Thyroid gland (tissue), 4 donors: ENCODE measurements at regions not wholly inside any gene's neighbourhood (a gene's known extent, or its start where the extent isn't known, plus 50 kb on each side); places are given as distances from the start of the nearest gene placed in this dataset.

ENCODE experiments used
- DNase-seq, 2 donors: peaks; one replicate each; pipeline ENCODE4 v3.0.0-alpha.2; 2019
- H3K27ac ChIP-seq, 3 donors: fragments of 200-600 bp; sonication (generic); 1 replicate in 2 of 3; 2 replicates in 1 of 3; pipeline ENCODE4 v1.5.1; 2016 to 2019; ENCODE audit warnings: mild to moderate bottlenecking in 1 of 3, moderate library complexity in 1 of 3
- H3K27me3 ChIP-seq: fragments of 200-600 bp; sonication (generic); one replicate; pipeline ENCODE4 v1.5.1; 2019
- H3K36me3 ChIP-seq, 2 donors: fragments of 200-600 bp; sonication (generic); one replicate each; pipeline ENCODE4 v1.5.1; 2016 to 2019
- H3K4me1 ChIP-seq, 2 donors: fragments of 200-600 bp; sonication (generic); one replicate each; pipeline ENCODE4 v1.5.1; 2017 to 2019
- H3K4me3 ChIP-seq, 3 donors: fragments of 200-600 bp; sonication (generic); replicated peaks in 1 of 3; 1 replicate in 2 of 3; 2 replicates in 1 of 3; pipeline ENCODE4 v1.5.1; 2016; ENCODE audit warnings: mild to moderate bottlenecking in 1 of 3
- H3K9me3 ChIP-seq: fragments of 200-600 bp; sonication (generic); one replicate; pipeline ENCODE4 v1.5.1; 2017
- POLR2A ChIP-seq, 2 donors: fragments of 450-650 bp; IDR thresholded peaks; one replicate each; pipeline ENCODE4 v1.6.1; 2017; ENCODE audit warnings: antibody characterized with exemption in 2 of 2, mild to moderate bottlenecking in 2 of 2, moderate library complexity in 1 of 2
- WGBS, 2 donors: methylation state at CpG; one replicate each; pipeline ENCODE4 v1.1.5; 2017; 5-methylcytosine and 5-hydroxymethylcytosine counted together
- intact Hi-C: fragments of 100-400 bp; cut with DNase I; formaldehyde crosslinking; loops from one replicate; pipeline ENCODE4 v1.15.1; 2023
- TF ChIP-seq, protein P1 (sequence below), 6 experiments: fragments of 200-600 bp in 3 of 6; fragments of 450-650 bp in 3 of 6; sonication (generic) in 3 of 6; IDR thresholded peaks; one replicate each; pipeline ENCODE4 v1.5.1; 2016 to 2019; ENCODE audit warnings: antibody characterized with exemption in 6 of 6, mild to moderate bottlenecking in 2 of 6, inconsistent platforms in 1 of 6, moderate library complexity in 1 of 6

DNA sequence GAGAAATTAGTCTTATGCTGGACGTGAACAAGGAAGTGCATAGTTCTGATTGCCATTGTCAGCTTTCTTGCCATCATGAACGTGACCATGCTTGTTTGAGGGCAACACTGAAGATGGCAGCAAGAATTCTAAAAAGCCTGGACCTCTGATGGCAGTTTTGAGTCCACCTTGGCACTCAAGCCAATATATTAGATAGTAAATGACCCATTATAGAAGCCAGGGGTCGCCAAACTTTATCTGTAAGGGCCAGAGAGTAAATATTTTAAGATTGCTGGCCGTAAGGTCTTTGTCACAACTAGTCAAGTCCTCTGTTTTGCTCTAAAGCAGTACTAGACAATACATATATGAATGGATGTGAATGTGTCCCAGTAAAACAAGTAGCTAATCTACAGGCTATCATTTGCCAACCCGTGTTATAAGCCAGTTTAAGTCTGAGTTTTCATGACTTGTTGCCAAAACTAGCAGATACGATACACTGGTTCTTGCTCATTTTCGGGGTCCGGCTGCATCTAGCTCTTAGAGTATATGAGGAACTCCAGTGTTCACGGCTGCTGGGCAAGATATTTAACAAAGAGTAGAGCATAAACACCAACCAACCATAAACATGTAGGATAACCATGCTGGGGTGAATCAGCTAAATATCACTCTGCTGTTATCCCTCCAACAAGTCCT, 73.1 kb upstream of the PELI1 start:
- no peaks in the 10 kb centered on the region for H3K27me3 ChIP-seq

GRCh38 chr2:64218137-64218802, 74.0 kb upstream of the PELI1 start:
- H3K36me3 ChIP-seq, result no peaks in the 10 kb centered on the region
- H3K27me3 ChIP-seq, result no peaks in the 10 kb centered on the region
- H3K27ac ChIP-seq, result no peak overlapping the region
- no peak overlapping the region for H3K4me3 ChIP-seq
- DNase-seq, result no peak
- intact Hi-C loops, result no loop called here
- peaks cover 0 to 18% of the 10 kb centered on the region in 2 donors for H3K4me1 ChIP-seq
- 68 to 71% methylated on average over 4 of the region's 4 CpGs for WGBS, 2 donors
- H3K9me3 ChIP-seq, result no peaks in the 10 kb centered on the region
- TF ChIP-seq, protein P1, sequence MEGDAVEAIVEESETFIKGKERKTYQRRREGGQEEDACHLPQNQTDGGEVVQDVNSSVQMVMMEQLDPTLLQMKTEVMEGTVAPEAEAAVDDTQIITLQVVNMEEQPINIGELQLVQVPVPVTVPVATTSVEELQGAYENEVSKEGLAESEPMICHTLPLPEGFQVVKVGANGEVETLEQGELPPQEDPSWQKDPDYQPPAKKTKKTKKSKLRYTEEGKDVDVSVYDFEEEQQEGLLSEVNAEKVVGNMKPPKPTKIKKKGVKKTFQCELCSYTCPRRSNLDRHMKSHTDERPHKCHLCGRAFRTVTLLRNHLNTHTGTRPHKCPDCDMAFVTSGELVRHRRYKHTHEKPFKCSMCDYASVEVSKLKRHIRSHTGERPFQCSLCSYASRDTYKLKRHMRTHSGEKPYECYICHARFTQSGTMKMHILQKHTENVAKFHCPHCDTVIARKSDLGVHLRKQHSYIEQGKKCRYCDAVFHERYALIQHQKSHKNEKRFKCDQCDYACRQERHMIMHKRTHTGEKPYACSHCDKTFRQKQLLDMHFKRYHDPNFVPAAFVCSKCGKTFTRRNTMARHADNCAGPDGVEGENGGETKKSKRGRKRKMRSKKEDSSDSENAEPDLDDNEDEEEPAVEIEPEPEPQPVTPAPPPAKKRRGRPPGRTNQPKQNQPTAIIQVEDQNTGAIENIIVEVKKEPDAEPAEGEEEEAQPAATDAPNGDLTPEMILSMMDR (IDR thresholded peaks at IDR 0.05), result no peak
- TF ChIP-seq POLR2A (IDR thresholded peaks at IDR 0.05), result no peak

More for the DNA sequence above, 73.1 kb upstream of the PELI1 start:
- intact Hi-C loops, result no loop called here
- no peaks in the 10 kb centered on the region for H3K36me3 ChIP-seq
- peaks cover 0 to 22% of the 10 kb centered on the region in 2 donors for H3K4me1 ChIP-seq
- H3K4me3 ChIP-seq, result no peak overlapping the region
- DNase-seq, result no peak
- H3K9me3 ChIP-seq, result no peaks in the 10 kb centered on the region
- no peak for TF ChIP-seq POLR2A (IDR thresholded peaks at IDR 0.05)
- TF ChIP-seq, protein P1 (IDR thresholded peaks at IDR 0.05), result no peak
- H3K27ac ChIP-seq, result no peak overlapping the region
- 93 to 94% methylated on average over 9 of the region's 9 CpGs for WGBS, 2 donors

DNA sequence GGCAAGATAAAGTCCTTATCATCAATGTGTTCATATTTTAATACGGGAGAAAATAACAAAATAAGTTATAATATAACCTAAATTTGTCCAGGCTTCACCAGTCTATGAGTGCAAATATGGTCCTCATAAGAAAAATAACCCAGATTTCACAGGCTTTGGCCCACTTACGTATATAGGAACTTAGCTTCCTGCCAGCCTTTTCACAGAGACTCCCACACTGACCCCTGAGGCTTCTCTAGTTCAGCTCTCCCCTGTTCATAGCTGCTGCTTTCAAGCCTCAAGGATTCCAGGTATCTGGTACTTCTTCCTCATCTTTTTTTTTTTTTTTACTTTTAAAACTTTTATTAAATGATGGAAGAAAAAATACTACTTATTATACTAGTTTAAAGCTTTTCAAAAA, 74.9 kb upstream of the PELI1 start:
- TF ChIP-seq, protein P1 (IDR thresholded peaks at IDR 0.05), result no peak
- no peak for TF ChIP-seq POLR2A (IDR thresholded peaks at IDR 0.05)
- H3K27ac ChIP-seq, result no peak overlapping the region
- intact Hi-C loops, result no loop called here
- 46 to 47% methylated on average over 2 of the region's 2 CpGs for WGBS, 2 donors
- no peak for DNase-seq
- no peaks in the 10 kb centered on the region for H3K9me3 ChIP-seq
- no peaks in the 10 kb centered on the region for H3K36me3 ChIP-seq
- no peaks in the 10 kb centered on the region for H3K27me3 ChIP-seq
- H3K4me1 ChIP-seq, result peaks cover 0 to 11% of the 10 kb centered on the region in 2 donors
- no peak overlapping the region for H3K4me3 ChIP-seq

DNA sequence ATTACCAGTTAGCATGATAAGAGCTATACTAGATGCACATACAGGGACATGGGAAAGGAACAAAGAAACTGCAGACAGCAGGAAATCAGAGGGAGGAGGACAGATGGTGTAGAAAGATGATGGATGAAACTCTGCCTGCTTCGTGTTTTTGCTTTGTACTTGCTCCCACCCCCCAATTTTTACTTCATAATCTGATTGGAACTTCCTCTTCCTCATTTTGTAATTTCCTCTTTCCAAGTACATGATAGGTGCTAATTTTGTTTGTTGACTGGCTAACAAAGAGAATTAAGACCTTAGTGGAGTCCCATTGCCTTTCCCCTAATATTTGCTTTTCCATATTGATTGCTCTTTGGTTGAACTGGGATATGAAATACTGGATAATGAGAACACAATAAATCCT, 76.0 kb upstream of the PELI1 start:
- 76 to 79% methylated on average over 1 of the region's 1 CpG for WGBS, 2 donors
- Histone ChIP-seq H3K4me3 (no peak overlapping the region), H3K36me3 (no peaks in the 10 kb centered on the region), H3K9me3 (no peaks in the 10 kb centered on the region), H3K27ac (no peak overlapping the region), H3K4me1 (peaks cover 0 to 10% of the 10 kb centered on the region in 2 donors), H3K27me3 (no peaks in the 10 kb centered on the region)
- TF ChIP-seq, protein P1 (IDR thresholded peaks at IDR 0.05), result no peak
- TF ChIP-seq POLR2A (IDR thresholded peaks at IDR 0.05), result no peak
- no peak for DNase-seq
- intact Hi-C loops, result no loop called here

- H3K27me3 ChIP-seq, result no peaks in the 10 kb centered on the region
- intact Hi-C loops, result no loop called here
- WGBS, 2 donors, result 67 to 77% methylated on average over 4 of the region's 4 CpGs
- peaks cover 0 to 10% of the 10 kb centered on the region in 2 donors for H3K4me1 ChIP-seq
- TF ChIP-seq POLR2A (IDR thresholded peaks at IDR 0.05), result no peak
- TF ChIP-seq, protein P1 (IDR thresholded peaks at IDR 0.05), result no peak
- H3K9me3 ChIP-seq, result no peaks in the 10 kb centered on the region
- DNase-seq, result no peak
- H3K4me3 ChIP-seq, result no peak overlapping the region
- no peak overlapping the region for H3K27ac ChIP-seq
- H3K36me3 ChIP-seq, result no peaks in the 10 kb centered on the region
Observed at GRCh38 chr2:64220894-64221617, 76.8 kb upstream of the PELI1 start.
